Breast epithelium (tissue), 3 donors: ENCODE measurements at regions not wholly inside any gene's neighbourhood (a gene's known extent, or its start where the extent isn't known, plus 50 kb on each side); places are given as distances from the start of the nearest gene placed in this dataset.

Source experiments
- CTCF ChIP-seq, 3 donors: fragments of 450-650 bp; IDR thresholded peaks; one replicate each; pipeline ENCODE4 v1.5.1; 2016 to 2017; ENCODE audit warnings: antibody characterized with exemption in 3 of 3, mild to moderate bottlenecking in 3 of 3, moderate library complexity in 3 of 3
- POLR2A ChIP-seq: fragments of 450-650 bp; IDR thresholded peaks from one replicate; pipeline ENCODE4 v1.6.1; 2016; ENCODE audit warnings: antibody characterized with exemption, mild to moderate bottlenecking, moderate library complexity
- POLR2AphosphoS5 ChIP-seq, 3 donors: sonication (generic); formaldehyde crosslinking; IDR thresholded peaks; one replicate each; pipeline ENCODE4 v1.6.1; 2017; ENCODE audit warnings: antibody characterized with exemption in 3 of 3

DNA sequence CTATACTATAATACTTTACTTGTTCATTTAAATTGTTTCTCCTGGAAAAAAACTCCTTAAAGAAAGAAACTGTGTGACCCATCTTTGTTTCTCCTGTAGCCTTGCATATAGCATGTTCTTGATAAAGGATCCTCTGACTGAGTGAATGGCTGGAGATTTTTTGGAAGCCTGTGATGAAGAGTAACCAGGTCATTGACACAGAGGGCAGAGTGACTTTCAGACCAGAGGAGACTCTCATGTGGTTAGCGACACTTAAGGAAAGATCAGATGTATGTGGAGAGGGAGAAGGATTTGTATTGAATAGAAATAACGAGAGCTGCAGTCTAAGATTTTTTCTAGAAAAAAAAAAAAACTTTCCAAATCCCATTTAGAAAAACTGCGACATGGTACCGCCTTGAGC is 85.5 kb downstream of the TRIM43 start:
- TF ChIP-seq CTCF (IDR thresholded peaks at IDR 0.05) (no peak), POLR2AphosphoS5 (IDR thresholded peaks at IDR 0.05) (no peak), POLR2A (no peak)
